Ascending aorta (tissue), 2 donors: ENCODE measurements at regions not wholly inside any gene's neighbourhood (a gene's known extent, or its start where the extent isn't known, plus 50 kb on each side); places are given as distances from the start of the nearest gene placed in this dataset.

ENCODE experiments used
- DNase-seq, 2 donors: peaks; one replicate each; pipeline ENCODE4 v3.0.0-alpha.2; 2019; ENCODE audit warnings: low spot score in 2 of 2
- H3K27ac ChIP-seq, 2 donors: fragments of 200-600 bp; sonication (generic); one replicate each; pipeline ENCODE4 v1.5.1; 2016 to 2017; ENCODE audit warnings: mild to moderate bottlenecking in 1 of 2
- H3K27me3 ChIP-seq: fragments of 200-600 bp; sonication (generic); one replicate; pipeline ENCODE4 v1.5.1; 2017
- H3K36me3 ChIP-seq, 2 donors: fragments of 200-600 bp; sonication (generic); one replicate each; pipeline ENCODE4 v1.5.1; 2016
- H3K4me1 ChIP-seq, 2 donors: fragments of 200-600 bp; sonication (generic); one replicate each; pipeline ENCODE4 v1.5.1; 2016 to 2017; ENCODE audit warnings: mild to moderate bottlenecking in 1 of 2
- H3K4me3 ChIP-seq, 2 donors: fragments of 200-600 bp; sonication (generic); one replicate each; pipeline ENCODE4 v1.5.1; 2016 to 2017; ENCODE audit warnings: mild to moderate bottlenecking in 1 of 2
- H3K9me3 ChIP-seq, 2 donors: fragments of 200-600 bp; sonication (generic); one replicate each; pipeline ENCODE4 v1.5.1; 2016
- CTCF ChIP-seq, 3 experiments: fragments of 200-600 bp in 2 of 3; fragments of 450-650 bp in 1 of 3; sonication (generic) in 2 of 3; IDR thresholded peaks; one replicate each; pipeline ENCODE4 v1.5.1; 2016 to 2019; ENCODE audit warnings: antibody characterized with exemption in 3 of 3, mild to moderate bottlenecking in 1 of 3, moderate library complexity in 1 of 3
- intact Hi-C: fragments of 100-400 bp; cut with DNase I; formaldehyde crosslinking; loops from one replicate; pipeline ENCODE4 v1.15.1; 2023

GRCh38 chr6:84618046-84618752 is 146.2 kb downstream of the TBX18 start:
- no peak for TF ChIP-seq CTCF (IDR thresholded peaks at IDR 0.05)
- H3K4me3 ChIP-seq = peak overlapping the region; percentile 28 to 29
- peak overlapping the region; percentile 90 to 92 for H3K27ac ChIP-seq
- no peaks in the 10 kb centered on the region for H3K36me3 ChIP-seq
- peak in 1 of 2 donors; percentile 77 for DNase-seq
- H3K9me3 ChIP-seq = no peaks in the 10 kb centered on the region
- no peaks in the 10 kb centered on the region for H3K27me3 ChIP-seq
- intact Hi-C loops = loop anchor here (5.0 to 10.0 kb wide), 4 partner anchors 47 to 191 kb away; partner anchors contain the start of gene TBX18
- H3K4me1 ChIP-seq = peaks cover 0 to 12% of the 10 kb centered on the region in 2 donors

GRCh38 chr6:84615987-84616386 is 148.4 kb downstream of the TBX18 start:
- no peak for DNase-seq
- no peaks in the 10 kb centered on the region for H3K36me3 ChIP-seq
- H3K27ac ChIP-seq = no peak overlapping the region
- H3K9me3 ChIP-seq = no peaks in the 10 kb centered on the region
- intact Hi-C loops = loop anchor here (5.0 to 10.0 kb wide), 4 partner anchors 49 to 189 kb away; partner anchors contain the start of gene TBX18
- no peak overlapping the region for H3K4me3 ChIP-seq
- TF ChIP-seq CTCF (IDR thresholded peaks at IDR 0.05) = no peak
- H3K27me3 ChIP-seq = no peaks in the 10 kb centered on the region
- H3K4me1 ChIP-seq = peaks cover 0 to 12% of the 10 kb centered on the region in 2 donors

GRCh38 chr6:84615113-84615850 is 149.1 kb downstream of the TBX18 start:
- Histone ChIP-seq H3K9me3 (no peaks in the 10 kb centered on the region), H3K27me3 (no peaks in the 10 kb centered on the region), H3K4me3 (no peak overlapping the region), H3K27ac (no peak overlapping the region), H3K4me1 (peaks cover 0 to 12% of the 10 kb centered on the region in 2 donors), H3K36me3 (no peaks in the 10 kb centered on the region)
- DNase-seq = no peak
- intact Hi-C loops = loop anchor here (5.0 to 10.0 kb wide), 4 partner anchors 50 to 188 kb away; partner anchors contain the start of gene TBX18
- no peak for TF ChIP-seq CTCF (IDR thresholded peaks at IDR 0.05)

- DNase-seq = no peak
- H3K9me3 ChIP-seq = no peaks in the 10 kb centered on the region
- H3K4me1 ChIP-seq = no peaks in the 10 kb centered on the region
- H3K4me3 ChIP-seq = no peak overlapping the region
- intact Hi-C loops = no loop called here
- TF ChIP-seq CTCF (IDR thresholded peaks at IDR 0.05) = no peak
- no peaks in the 10 kb centered on the region for H3K27me3 ChIP-seq
- H3K36me3 ChIP-seq = no peaks in the 10 kb centered on the region
- H3K27ac ChIP-seq = no peak overlapping the region
Observed at GRCh38 chr6:84606860-84607259, 157.5 kb downstream of the TBX18 start.

DNA sequence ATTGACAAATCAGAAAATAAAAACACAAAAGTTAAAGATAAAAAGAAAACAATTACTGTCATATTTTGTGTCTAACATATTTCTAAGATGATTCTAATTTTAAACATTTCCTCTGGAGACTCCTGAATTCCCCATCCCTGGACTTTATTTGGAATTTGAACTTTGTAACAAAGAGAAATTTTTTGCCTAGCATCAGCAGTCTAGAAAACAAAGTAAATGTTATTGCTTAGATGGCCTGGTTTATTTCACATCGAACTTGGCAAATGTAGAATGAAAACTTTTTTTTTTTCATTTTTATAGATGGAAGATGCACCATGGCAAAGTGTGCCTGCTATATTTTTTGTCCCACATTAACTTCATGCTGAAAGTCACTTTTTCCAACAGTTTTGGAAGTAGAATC is 159.1 kb downstream of the TBX18 start:
- H3K4me1 ChIP-seq = no peaks in the 10 kb centered on the region
- intact Hi-C loops = no loop called here
- DNase-seq = no peak
- no peak overlapping the region for H3K4me3 ChIP-seq
- TF ChIP-seq CTCF (IDR thresholded peaks at IDR 0.05) = no peak
- H3K36me3 ChIP-seq = no peaks in the 10 kb centered on the region
- H3K9me3 ChIP-seq = no peaks in the 10 kb centered on the region
- no peaks in the 10 kb centered on the region for H3K27me3 ChIP-seq
- no peak overlapping the region for H3K27ac ChIP-seq
